Bone marrow (tissue), 2 donors: ENCODE measurements at regions not wholly inside any gene's neighbourhood (a gene's known extent, or its start where the extent isn't known, plus 50 kb on each side); places are given as distances from the start of the nearest gene placed in this dataset.

Experiments
- DNase-seq, 2 donors: peaks; one replicate each; lab custom pipeline; 2025; lab: John Stamatoyannopoulos, UW

GRCh38 chr18:22074282-22075070 lies 94.9 kb upstream of the GATA6 start:
- no peak for DNase-seq

GRCh38 chr18:22080035-22080434 lies 89.4 kb upstream of the GATA6 start:
- no peak for DNase-seq

- DNase-seq = no peak
These were observed 87.0 kb upstream of the GATA6 start for GRCh38 chr18:22082408-22082807.

- no peak for DNase-seq
These were observed 84.8 kb upstream of the GATA6 start for GRCh38 chr18:22084547-22084946.

GRCh38 chr18:22086973-22087372 lies 82.4 kb upstream of the GATA6 start:
- DNase-seq = no peak

- no peak for DNase-seq
These were observed 81.4 kb upstream of the GATA6 start for GRCh38 chr18:22088029-22088428.

- DNase-seq = no peak
These were observed 80.3 kb upstream of the GATA6 start for GRCh38 chr18:22088996-22089640.

GRCh38 chr18:22091341-22091740 lies 78.0 kb upstream of the GATA6 start:
- DNase-seq = no peak

GRCh38 chr18:22093731-22094357 lies 75.5 kb upstream of the GATA6 start:
- no peak for DNase-seq

- no peak for DNase-seq
These were observed 75.0 kb upstream of the GATA6 start for GRCh38 chr18:22094358-22094734.

GRCh38 chr18:22098563-22098989 lies 70.8 kb upstream of the GATA6 start:
- DNase-seq = no peak

- no peak for DNase-seq
These were observed 69.5 kb upstream of the GATA6 start for GRCh38 chr18:22099925-22100324.

GRCh38 chr18:22101731-22102130 lies 67.7 kb upstream of the GATA6 start:
- no peak for DNase-seq

GRCh38 chr18:22102953-22103646 lies 66.3 kb upstream of the GATA6 start:
- peak in 1 of 2 donors; percentile 38 for DNase-seq

- DNase-seq = no peak
These were observed 65.8 kb upstream of the GATA6 start for GRCh38 chr18:22103647-22104031.

GRCh38 chr18:22106536-22107292 lies 62.7 kb upstream of the GATA6 start:
- no peak for DNase-seq

- DNase-seq = no peak
These were observed 60.7 kb upstream of the GATA6 start for GRCh38 chr18:22108674-22109073.

- no peak for DNase-seq
These were observed 59.9 kb upstream of the GATA6 start for GRCh38 chr18:22109535-22109934.

- DNase-seq = no peak
These were observed 58.9 kb upstream of the GATA6 start for GRCh38 chr18:22110461-22110924.

GRCh38 chr18:22112215-22112614 lies 57.2 kb upstream of the GATA6 start:
- DNase-seq = no peak

GRCh38 chr18:22113144-22113844 lies 56.1 kb upstream of the GATA6 start:
- no peak for DNase-seq
